ENCODE measurements at regions not wholly inside any gene's neighbourhood (a gene's known extent, or its start where the extent isn't known, plus 50 kb on each side); places are given as distances from the start of the nearest gene placed in this dataset.
"Not testable (repeated sequence)": the region's sequence is repeated elsewhere in the genome, so short reads cannot be mapped to it uniquely, and the experiment has no call there.

DNA sequence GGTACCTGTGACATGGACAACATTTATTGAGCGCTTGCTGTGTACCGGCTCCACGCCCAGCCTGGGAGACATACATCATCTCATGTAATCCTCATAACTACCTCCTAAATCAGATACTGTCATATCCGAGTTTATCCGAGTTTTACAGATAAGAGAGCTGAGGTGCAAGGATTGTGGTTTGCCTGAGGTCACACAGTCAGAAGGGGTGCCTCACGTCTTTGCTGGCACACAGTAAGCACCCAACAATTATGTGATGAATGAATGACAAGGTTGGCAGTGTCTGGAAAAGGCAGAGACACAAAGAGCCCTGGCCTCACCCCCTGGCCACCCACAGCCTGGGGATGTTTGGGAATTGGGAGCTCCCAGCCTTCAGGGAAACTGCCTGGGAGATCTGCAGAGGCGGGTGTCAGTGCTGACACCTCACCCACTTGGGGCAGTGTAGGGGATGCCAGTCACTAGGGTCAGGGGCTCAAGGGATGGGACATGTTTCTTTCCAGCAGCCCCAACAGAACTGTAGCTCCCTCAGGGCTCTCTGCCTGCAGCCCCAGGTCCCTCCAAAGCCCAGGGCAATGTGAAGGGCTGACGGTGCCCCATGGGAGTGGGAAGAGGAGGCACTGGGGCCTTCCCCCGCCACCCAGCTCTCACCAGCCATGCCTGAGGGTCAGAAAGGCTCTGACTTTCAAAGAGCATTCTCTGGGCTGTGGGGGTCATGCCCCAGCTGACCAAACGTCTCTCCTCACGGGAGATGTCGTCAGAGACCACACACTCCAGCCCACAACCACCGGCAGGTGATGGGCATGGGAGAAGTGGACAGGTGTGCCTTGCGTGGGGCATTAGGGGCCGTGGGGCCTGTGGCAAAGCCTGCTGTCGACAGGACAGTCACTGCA, 157.5 kb downstream of the ZFP36L2 start:
- DNase-seq, result no peak

DNA sequence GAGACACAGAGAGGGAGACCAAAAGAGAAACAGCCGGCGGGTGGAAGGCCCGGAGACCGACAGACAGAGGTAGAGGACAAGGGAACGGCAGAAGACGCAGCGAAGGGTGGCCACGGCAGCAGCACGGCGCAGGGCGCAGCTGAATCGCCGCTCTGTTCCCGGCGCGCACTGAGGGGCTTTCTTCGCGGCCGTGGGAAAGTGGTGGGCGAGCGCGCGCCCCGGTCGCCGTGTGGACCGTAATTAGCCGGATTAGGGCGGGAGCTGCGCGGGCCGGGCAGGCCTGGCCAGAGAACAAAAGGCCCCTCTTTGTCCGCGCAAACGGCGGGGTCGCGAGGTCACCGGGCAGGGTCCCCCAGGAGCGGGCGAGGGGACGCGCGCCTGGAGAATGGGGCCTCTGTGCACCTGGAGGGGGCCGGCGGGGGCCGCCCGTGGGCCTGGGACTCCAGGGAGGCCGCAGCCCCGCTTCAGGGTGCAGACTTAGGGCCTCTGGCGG, 158.3 kb downstream of the ZFP36L2 start:
- DNase-seq, result no peak

- no peak for DNase-seq
These were observed 159.0 kb downstream of the ZFP36L2 start for GRCh38 chr2:43067254-43068040.

DNA sequence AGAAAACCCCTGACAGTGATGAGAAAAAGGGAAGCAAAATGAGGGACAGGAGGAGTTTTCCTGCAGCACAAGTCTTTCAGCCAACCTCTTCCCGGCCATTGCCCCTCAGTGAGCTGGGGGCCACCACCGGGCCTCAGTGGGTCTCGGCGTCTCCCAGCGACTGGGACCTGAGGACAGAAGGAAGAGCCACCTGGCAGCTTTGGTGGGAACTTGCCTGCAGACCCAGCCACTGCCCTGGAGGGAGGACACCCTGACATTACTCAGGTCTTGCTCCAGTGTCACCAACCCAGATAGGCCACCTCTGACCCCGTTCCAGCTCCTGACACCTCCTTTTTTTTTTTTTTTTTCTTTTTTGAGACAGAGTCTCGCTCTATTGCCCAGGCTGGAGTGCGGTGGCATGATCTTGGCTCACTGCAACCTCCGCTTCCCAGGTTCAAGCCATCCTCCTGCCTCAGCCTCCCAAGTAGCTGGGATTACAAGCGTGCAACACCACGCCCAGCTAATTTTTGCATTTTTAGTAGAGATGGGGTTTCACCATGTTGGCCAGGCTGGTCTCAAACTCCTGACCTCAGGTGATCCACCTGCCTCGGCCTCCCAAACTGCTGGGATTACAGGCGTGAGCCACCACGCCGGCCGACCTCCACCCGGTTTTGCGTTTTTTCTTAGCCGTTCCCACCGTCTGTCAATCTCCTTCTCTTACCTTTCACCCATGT, 159.7 kb downstream of the ZFP36L2 start:
- not testable (repeated sequence) for DNase-seq

DNA sequence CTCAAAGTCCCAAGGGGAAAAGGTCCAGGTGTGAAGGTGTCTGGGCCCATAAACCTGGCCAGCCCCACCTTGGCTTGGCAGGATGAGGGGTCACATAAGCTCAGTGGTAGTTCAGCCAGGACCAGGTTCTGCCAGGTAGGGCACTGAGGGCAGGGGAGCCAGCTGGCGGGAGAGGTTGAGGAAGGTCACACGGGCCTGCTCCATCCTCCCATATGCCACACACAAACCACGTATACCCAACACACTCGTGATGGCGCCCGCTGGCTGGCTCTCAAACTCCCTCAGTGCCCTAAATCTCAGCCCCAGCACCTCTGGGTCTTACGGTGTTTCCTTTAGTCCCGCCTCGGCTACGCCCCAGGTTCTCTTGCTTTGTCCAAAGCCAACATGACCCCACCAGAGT, 160.5 kb downstream of the ZFP36L2 start:
- no peak for DNase-seq

GRCh38 chr2:43065036-43065435, 161.4 kb downstream of the ZFP36L2 start:
- no peak for DNase-seq

- not testable (repeated sequence) for DNase-seq
These were observed 163.3 kb downstream of the ZFP36L2 start for GRCh38 chr2:43063096-43063495.

DNA sequence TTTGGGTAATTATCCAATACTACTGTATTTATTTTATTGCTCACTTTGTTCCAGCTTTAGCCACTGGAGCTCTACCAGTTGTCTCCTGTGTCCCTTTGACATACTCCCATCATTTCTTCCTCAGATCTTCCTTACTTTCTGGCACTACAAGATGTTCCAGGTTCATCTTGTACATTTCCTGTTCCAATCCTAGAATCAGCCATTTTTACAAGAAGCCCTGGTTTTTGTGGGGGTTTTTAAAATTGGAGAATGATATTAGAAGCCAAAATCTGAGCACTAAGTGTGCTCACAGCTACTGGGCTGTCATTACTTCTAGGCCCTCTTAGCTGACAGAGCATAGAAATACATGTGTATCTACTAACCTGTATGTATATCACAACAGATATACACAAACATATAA, 164.3 kb downstream of the ZFP36L2 start:
- no peak for DNase-seq

DNA sequence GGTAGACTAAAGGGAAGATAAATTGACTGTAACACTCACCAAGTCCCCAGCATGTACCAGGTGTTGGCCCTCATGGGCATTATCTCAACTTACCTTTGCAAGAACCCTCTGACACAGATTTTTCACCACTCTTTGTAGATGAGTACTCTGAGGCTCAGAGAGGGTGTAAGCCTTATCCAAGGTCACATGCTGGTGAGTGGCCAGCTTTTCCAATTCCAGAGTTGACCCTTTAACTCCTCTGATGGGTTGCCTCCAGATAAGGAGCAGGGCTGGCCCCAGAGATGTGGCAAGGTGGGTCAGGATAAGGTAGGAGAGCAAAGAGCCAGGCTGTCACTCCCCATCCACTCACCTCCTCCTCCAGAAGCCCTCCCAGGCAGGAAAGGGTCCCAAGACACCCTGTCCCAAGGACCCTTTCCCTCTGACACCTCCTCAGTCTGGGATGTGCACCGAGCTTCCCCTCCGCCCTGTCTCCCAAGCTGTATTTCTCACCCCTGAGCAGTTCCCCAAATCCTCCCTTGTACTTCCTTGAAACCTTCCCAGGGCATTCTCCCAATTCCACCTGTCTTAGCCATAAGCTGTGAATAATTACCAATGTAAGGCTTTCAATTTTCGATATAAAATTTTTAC, 165.9 kb downstream of the ZFP36L2 start:
- DNase-seq, result no peak

DNA sequence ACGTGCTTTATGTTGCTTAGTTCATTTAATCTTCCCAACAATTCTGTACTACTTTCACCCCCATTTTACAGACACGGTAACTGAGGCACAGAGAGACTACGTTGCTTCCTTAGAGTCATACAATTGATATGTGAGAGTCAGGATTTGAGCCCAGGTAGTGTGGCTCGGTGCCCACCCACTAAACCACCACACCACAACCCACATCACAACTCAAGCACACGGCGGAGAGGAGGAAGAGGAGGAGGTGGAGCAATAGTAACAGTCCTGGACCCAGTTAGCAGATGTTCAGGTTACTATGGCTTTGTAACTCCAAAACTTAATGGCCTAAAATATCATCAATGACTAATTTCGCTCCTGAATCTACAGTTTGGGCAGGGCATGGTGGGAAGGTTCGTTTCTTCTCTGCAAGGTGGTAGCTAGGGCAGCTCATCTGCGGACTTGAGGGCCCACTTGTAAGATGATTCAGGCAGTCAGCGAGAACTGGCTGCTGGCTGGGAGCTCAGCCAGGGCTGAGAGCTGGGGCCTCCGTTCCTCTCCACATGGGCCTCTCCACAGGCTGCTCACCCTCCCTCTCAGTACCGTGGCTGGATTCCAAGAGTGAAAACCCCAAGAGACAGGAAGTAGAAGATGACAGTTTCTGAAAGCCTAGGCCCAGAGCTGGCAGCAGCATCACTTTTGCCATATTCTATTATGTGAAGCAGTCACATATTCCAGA, 167.1 kb downstream of the ZFP36L2 start:
- peak; percentile 75 for DNase-seq

DNA sequence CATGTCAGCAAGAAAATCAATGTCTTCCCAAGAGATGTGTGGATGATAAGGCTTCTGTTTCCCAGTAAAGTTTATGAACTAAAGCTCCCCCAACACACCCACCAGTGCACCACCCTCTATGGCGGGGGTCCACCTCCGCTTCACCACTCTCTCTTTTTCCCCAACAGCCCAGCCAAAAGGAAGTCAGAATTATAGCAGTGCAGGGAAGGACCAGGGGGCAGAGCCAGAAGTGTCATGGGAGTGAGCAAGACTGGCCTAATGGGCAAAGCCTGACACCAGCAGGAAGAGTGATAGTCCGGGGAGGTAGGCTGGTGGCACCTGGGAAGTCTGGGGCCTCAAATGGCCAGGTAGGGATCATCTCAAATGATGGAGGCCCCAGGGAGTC, 167.7 kb downstream of the ZFP36L2 start:
- no peak for DNase-seq

DNA sequence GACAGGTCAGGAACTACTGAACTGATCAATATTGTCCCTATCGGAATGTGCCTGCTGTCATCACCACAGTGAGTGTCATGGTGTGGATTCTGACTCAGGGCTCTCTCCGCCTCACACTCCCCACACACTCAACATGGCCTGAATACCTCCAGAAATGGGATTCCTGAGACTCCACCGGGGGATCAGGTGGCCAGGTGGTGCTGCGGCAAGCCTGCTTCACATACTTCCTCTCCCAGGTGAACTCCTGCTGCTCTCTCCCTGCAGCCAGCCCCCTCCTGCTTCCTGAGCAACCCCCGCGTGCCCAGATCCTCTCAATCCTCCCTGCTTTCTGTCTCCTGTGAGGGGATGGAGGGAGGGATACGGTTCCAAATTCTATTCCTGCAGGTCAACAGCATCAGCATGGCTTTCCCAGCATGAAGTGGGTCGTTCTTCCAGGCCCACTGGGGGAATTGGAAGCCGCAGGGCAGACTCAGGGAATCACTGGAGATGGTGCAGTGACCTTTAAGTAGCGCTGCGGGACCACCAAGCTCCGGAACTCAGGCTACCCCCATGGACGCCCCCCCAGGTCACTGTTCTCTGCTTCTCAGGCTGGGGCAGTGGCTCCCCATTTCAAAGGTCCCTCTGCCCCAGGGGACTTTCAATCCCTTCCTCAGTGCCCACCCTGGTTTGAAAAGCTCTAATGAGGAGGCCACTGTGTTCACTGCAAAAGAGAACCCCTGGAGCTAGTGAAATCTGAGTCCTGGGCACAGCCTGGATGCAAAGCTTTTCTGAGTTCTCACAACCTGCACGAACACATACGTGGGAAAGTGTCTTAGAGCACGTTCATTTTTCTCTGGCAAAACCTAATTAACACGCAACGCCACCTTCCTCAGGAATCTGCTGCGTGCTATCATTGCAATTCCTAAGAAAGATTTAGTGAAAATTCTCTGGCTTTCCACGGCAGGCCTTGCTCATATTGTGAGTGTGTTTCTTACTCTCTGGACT, 168.4 kb downstream of the ZFP36L2 start:
- DNase-seq, result no peak

- DNase-seq, result no peak
These were observed 169.2 kb downstream of the ZFP36L2 start for GRCh38 chr2:43057026-43057741.

- DNase-seq, result no peak
These were observed 170.4 kb downstream of the ZFP36L2 start for GRCh38 chr2:43055985-43056384.

- DNase-seq, result no peak
These were observed 171.1 kb downstream of the ZFP36L2 start for GRCh38 chr2:43055086-43055912.

DNA sequence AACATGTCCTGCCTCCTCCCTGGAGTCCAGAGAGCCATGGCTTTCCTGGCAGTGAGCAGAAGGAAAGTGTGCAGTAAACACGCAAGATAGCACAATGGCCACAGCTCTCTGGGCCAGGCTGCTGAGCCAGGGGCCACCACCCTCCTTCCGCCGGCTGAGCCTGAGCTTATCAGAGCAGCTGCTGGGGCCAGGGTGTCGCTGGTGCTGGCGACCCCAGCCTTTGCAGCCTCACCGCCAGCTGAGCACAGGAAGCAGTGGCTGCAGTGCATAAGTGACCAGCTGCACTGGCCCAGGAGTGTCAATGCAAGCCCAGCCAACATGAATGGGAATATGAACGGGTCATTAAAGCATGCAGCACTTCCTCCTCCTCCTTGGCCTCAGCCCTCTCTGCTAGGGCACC, 172.0 kb downstream of the ZFP36L2 start:
- DNase-seq, result no peak

DNA sequence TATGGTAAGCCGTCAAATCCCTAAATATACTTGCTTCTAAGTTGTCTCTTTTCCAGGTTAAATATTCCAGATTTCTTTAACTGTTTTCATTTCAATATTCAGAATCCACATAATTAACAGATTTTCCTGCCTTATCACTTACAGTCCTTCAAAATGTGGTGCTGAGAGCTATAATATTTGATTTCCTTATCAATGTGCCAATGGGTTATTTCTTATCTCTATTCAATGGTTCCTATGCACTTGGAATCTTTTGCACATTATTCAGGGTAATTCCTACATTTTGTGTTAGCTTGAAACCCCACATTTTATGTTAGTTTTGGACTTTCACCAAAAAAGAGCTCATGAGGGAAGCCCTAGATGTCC, 173.5 kb downstream of the ZFP36L2 start:
- no peak for DNase-seq

GRCh38 chr2:43052204-43052943, 174.0 kb downstream of the ZFP36L2 start:
- no peak for DNase-seq

DNA sequence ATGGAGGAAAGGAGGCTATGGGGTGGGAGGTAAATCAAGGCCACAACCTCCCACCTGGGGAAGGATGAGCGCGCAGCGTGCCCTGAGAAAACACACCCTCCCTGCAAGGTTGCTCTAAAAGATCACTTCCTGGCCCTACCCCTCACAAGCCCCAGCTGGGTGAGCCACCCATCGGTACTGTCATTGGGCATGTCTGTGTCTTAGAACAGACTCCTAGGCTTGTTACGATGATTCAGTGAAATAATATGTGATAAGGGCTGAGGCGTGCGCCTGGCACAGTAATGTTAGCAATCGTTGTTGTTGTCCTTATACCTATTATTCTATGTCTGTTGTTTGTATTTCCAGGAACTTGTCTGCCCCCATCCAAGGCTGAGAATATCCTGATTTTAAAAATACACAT, 175.1 kb downstream of the ZFP36L2 start:
- peak; percentile 34 for DNase-seq
